HK-2 (cell line): ENCODE measurements at regions not wholly inside any gene's neighbourhood (a gene's known extent, or its start where the extent isn't known, plus 50 kb on each side); places are given as distances from the start of the nearest gene placed in this dataset.
"Not testable (repeated sequence)": the region's sequence is repeated elsewhere in the genome, so short reads cannot be mapped to it uniquely, and the experiment has no call there.

ENCODE experiments used
- DNase-seq: peaks from one replicate; pipeline ENCODE4 v3.0.0-alpha.2; 2018; ENCODE audit not compliant: unreplicated experiment

- DNase-seq = no peak
Measured at GRCh38 chr4:170705907-170706306, 616.2 kb upstream of the AADAT start.

GRCh38 chr4:170700064-170700463 is 610.3 kb upstream of the AADAT start:
- DNase-seq = no peak

- no peak for DNase-seq
Measured at GRCh38 chr4:170698334-170698733, 608.6 kb upstream of the AADAT start.

GRCh38 chr4:170697845-170698244 is 608.1 kb upstream of the AADAT start:
- no peak for DNase-seq

- no peak for DNase-seq
Measured at GRCh38 chr4:170697045-170697444, 607.3 kb upstream of the AADAT start.

- no peak for DNase-seq
Measured at GRCh38 chr4:170691168-170691567, 601.4 kb upstream of the AADAT start.

- DNase-seq = no peak
Measured at GRCh38 chr4:170687751-170688150, 598.0 kb upstream of the AADAT start.

- DNase-seq = not testable (repeated sequence)
Measured at GRCh38 chr4:170685701-170686100, 595.9 kb upstream of the AADAT start.

GRCh38 chr4:170682558-170683294 is 593.0 kb upstream of the AADAT start:
- DNase-seq = no peak

GRCh38 chr4:170682087-170682486 is 592.3 kb upstream of the AADAT start:
- DNase-seq = not testable (repeated sequence)

GRCh38 chr4:170675568-170676262 is 586.0 kb upstream of the AADAT start:
- peak; percentile 28 for DNase-seq

- DNase-seq = no peak
Measured at GRCh38 chr4:170674176-170674575, 584.4 kb upstream of the AADAT start.

- no peak for DNase-seq
Measured at GRCh38 chr4:170672381-170672965, 582.7 kb upstream of the AADAT start.

GRCh38 chr4:170671171-170671570 is 581.4 kb upstream of the AADAT start:
- DNase-seq = no peak

GRCh38 chr4:170667814-170668213 is 578.1 kb upstream of the AADAT start:
- DNase-seq = no peak

- DNase-seq = no peak
Measured at GRCh38 chr4:170666909-170667308, 577.2 kb upstream of the AADAT start.

- no peak for DNase-seq
Measured at GRCh38 chr4:170662250-170662649, 572.5 kb upstream of the AADAT start.

- DNase-seq = no peak
Measured at GRCh38 chr4:170657761-170658160, 568.0 kb upstream of the AADAT start.

GRCh38 chr4:170656506-170656905 is 566.8 kb upstream of the AADAT start:
- no peak for DNase-seq

GRCh38 chr4:170652571-170652970 is 562.8 kb upstream of the AADAT start:
- no peak for DNase-seq

GRCh38 chr4:170651786-170652185 is 562.0 kb upstream of the AADAT start:
- DNase-seq = no peak

- no peak for DNase-seq
Measured at GRCh38 chr4:170627418-170627817, 537.7 kb upstream of the AADAT start.

GRCh38 chr4:170623899-170624298 is 534.1 kb upstream of the AADAT start:
- DNase-seq = no peak
